Suppressor macrophage (primary cell): ENCODE measurements at regions not wholly inside any gene's neighbourhood (a gene's known extent, or its start where the extent isn't known, plus 50 kb on each side); places are given as distances from the start of the nearest gene placed in this dataset.
"Not testable (repeated sequence)": the region's sequence is repeated elsewhere in the genome, so short reads cannot be mapped to it uniquely, and the experiment has no call there.

Experiments
- DNase-seq, 4 experiments: peaks; one replicate each; pipeline ENCODE4 v3.0.0-alpha.2; 2020 to 2022

GRCh38 chr4:102397056-102397455 is 51.8 kb upstream of the SLC39A8 start:
- peak; percentile 60 to 82 (median 74) for DNase-seq

- peak; percentile 39 to 83 (median 63) for DNase-seq
These were observed 53.7 kb upstream of the SLC39A8 start for GRCh38 chr4:102399021-102399420.

DNA sequence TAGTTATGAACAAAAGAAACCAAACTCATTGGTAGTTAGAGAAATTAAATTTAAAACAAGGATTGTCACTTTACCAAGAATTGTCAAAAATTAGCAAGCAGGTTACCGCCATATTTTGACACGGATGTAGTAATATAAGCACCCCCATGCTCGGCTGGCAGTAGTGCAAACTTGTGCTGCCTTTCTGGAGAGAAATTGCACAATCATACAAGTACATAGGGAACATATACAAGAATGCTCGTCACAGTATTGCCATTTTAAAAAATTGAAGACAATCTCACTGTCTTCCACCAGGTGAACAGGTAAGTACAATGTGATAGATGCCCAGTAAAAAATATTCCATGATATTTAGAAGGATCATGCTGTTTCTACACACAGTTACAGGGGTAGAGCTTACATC is 55.6 kb upstream of the SLC39A8 start:
- DNase-seq, result peak in 1 of 4 experiments; percentile 43

- DNase-seq, result no peak
These were observed 56.9 kb upstream of the SLC39A8 start for GRCh38 chr4:102402223-102402622.

- peak; percentile 57 to 90 (median 76) for DNase-seq
These were observed 57.8 kb upstream of the SLC39A8 start for GRCh38 chr4:102403116-102403515.

DNA sequence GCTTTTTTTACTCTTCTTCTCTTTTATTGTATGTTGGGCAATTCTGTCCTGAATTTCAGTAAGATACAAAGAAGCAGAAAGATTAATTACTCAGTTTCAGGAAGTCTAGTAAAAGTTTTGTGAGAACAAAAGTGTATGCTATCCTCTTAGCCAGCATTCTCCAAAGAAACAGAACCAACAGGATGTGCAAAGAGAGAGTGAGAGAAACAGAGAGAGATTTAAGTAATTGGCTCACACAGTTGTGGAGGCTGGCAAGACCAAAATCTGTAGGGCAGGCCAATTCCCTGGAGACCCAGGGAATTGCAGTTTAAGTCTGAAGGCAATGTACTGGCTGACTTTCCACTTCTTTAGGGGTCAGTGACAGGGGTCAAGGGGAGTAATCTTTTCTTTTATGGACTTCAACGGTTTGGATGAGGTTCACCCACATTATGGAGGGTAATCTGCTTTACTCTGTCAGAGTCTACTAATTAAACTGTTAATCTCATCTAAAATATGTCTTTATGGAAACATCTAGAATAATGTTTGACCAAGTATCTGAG is 59.2 kb upstream of the SLC39A8 start:
- DNase-seq, result peak in 3 of 4 experiments; percentile 29 to 75 (median 75)

GRCh38 chr4:102405821-102406401 is 60.6 kb upstream of the SLC39A8 start:
- DNase-seq, result no peak

DNA sequence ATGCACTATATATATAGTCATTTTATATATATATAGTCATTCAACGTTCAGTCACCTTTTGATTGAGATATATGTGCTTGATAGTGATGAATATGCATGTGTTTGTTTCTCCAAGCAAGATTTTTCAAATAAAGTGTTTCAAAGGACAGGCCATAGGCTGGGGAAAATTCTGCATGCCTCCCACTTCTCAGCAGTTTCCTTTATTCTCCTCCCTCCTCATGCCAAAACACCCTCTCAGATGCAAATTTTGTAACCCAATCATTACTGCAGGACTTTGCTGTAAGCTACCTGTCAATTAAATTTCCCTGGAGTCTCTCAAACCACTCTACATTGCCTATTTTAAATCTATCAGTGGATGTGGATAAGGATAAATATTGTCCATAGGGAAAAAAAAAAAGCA is 65.6 kb upstream of the SLC39A8 start:
- not testable (repeated sequence) for DNase-seq

DNA sequence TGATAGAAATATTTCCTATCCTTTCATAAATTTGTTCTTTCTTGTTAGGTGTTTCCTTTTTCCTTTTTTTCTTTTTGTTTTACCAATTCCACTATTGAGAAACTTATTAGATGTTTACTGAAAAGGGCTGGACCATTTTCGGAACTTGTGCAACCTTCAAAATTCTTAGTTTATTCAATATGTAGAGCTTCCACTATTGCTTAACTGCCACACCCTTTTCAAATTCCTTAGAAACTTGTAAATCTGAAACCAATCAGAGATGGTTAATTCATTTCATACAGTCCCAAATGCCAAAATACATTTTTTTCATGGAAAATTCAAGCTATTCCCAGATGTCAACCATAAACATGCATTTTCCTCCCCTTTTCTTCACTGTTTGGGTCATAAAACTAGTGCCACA is 66.1 kb upstream of the SLC39A8 start:
- no peak for DNase-seq

- no peak for DNase-seq
These were observed 71.5 kb upstream of the SLC39A8 start for GRCh38 chr4:102416765-102417164.

DNA sequence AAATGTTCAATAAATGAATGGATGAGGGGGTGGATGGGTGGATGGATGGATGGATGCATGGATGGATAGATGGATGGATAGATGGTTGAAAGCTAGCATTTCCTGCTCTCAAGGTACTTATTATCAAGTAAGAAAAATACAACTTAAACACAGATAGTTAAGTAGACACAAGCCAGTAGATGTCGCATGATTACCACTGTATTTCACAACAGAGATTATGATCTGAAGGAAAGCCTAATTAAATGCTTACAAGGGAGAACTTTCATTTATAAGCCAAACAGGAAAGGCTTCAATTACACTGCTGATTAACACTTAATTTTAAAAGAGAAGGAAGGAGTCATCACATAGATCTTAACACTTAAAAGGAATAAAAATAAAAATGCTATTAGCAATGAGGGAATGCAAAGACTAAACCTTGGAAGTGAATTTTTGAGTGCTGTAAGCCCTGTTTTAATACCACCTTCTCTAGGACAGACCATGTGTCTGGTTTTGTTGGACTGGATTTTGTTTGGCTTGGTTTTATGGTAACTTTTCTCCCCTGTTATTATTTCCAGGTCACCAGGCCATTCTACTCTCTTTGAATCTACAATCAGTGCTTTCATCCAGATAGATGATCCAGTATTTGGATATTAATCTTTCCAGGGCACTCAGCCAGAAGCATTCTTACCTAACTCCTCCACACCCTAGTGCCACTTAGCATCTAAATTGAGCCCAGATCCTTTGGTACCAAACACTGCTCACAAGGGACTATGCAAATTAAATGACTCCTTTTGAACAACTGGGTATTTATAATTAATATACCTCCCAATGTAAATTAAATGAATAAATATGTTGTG is 75.5 kb upstream of the SLC39A8 start:
- DNase-seq, result peak in 1 of 4 experiments; percentile 26

DNA sequence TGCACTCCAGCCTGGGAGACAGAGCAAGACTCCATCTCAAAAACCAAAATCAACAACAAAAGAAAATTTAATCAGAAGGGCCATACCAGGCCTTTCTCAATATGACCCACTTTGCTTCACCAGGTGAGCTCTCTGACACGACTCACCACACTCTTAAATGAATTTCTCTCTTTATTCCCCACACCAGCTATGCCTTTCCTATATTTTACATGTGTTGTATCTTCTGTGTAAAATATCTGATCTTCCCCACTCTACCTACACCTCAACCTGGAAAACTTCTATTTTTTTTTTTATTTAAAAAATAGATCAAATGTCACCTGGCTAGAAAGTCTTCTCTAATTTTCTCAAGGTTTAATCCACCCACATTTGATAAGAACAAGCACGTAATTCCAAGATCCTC is 77.6 kb upstream of the SLC39A8 start:
- DNase-seq, result no peak

DNA sequence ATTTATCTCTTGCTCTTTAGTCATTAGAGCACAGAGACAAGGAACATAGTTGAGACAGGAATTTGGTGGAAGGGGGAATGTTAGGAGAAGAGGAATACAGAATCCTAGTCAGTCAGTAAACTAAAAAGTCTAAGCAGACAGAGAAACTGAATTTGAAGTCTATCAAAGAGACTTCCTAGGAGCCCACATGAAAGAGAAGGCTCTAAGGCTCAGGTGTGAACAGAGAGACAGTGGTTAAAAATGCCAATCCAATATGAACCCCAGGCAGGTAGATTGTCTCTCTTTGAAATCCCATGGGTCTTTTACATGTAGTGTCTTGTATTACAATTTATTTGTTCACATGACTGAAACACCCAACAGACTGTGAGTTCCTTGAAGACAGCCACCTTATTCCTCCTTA is 77.8 kb upstream of the NFKB1 start:
- no peak for DNase-seq

GRCh38 chr4:102427371-102427998 is 73.7 kb upstream of the NFKB1 start:
- no peak for DNase-seq

DNA sequence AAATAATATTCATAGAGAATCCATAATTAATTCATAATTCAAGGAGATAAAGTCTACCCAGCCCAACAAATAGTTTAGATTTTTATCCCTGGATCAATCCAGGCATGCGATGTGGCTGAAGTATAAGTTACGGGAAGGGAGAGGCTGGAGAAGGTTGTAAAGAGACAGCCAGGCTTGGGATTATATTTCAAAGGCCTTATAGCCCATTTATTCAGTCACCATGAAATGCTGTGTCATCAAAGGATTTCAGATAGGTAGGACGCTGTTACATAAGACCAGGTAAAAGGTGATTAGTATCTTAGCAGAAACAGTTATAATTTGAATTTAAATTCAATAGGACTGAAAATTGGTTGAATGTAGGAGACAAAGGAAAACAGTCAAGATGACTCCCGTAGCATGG is 73.0 kb upstream of the NFKB1 start:
- no peak for DNase-seq

DNA sequence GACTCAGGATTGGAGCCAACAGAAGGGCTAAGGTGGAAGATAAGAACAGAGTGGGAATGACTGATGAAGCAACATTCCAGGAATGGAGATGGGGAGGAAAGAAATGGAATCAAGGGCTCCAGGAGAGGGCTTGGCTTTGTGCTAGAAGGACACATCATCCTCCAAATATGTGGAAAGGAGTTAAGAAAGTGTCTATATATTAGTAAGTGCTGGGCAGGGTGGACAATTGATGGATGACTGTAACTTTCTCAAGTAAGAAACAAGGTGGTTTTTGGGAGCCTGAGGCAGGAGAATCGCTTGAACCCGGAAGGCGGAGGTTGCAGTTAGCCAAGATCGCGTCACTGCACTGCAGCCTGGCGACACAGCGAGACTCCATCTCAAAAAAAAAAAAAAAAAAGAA is 71.6 kb upstream of the NFKB1 start:
- DNase-seq, result no peak

DNA sequence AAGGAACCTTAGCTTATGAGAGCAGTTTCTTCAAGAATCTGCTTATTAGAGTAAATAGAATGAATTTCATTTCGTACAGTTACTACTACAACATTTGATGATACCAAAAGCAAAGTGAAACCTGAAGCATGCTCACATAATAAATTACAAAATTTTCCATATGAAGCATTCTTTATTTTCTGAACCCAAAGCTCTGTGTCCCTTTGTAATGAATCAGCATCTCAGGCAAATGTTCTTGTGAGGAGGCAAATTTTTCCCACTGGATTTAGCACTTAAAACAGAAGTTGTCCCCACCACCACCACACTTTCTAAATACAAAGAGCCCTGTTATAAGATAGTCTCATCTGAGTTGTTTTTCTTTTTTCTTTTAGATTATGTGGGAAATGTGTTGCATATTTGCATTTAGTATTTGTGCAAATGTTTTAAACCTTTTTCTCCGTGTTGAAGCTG is 70.7 kb upstream of the NFKB1 start:
- DNase-seq, result peak in 2 of 4 experiments; percentile 25 to 42

GRCh38 chr4:102431608-102431961 is 69.6 kb upstream of the NFKB1 start:
- no peak for DNase-seq

DNA sequence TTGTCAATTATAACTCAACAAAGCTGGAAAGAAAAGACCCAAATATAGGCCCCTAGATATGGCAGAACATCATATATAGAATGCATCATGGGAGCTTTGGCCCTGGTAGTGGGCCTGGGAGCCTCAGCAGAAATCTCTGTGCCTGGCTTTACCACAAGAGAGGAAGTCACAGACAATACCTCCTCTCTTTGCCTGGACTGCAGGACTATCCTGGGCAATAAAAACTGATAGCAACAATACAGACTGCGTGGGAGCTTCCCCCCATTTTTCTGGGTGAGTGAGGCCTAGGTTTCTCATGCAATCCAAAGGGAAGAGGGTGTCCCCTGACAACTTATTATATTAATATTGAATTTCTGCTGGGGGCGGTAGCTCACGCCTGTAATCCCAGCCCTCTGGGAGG is 64.0 kb upstream of the NFKB1 start:
- DNase-seq, result peak in 2 of 4 experiments; percentile 12 to 13

DNA sequence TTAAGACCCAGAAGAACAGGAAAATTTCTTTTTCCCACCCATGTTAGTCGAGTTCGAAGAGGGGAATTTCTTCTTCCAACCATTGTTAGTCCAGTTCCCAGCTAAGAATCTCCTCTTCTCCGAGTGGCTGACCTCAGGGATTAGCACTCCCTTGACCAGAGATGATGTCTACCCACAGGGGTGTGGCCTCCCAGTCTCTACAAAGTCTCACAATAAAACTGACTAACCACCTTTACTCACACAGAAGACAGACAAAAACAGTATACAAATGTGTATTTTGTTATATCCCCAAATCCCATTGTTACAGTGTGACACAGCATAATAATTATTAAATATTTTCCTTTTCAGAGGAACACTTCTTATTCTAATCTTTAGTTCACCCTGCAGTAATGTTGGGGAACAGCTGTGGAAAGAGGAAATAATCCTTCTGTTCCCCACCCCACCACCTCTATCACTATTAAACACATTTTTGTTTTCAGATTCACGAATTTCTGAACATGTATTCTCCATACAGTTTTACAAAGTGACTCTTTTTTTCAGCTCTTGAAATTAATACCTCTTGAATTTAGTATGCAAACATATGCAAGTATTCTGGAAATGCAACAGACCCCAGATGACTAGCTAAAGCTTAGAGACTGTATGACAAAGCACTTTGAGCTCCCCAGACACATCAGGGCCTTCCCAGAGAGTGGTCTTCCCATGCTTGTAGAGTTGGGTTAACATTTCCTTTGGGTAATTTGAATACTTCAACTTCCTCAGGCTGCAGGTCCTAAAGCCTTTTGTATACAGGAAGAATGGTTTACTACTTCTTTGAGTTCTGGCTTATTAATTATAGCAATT is 62.5 kb upstream of the NFKB1 start:
- peak in 1 of 4 experiments; percentile 16 for DNase-seq

DNA sequence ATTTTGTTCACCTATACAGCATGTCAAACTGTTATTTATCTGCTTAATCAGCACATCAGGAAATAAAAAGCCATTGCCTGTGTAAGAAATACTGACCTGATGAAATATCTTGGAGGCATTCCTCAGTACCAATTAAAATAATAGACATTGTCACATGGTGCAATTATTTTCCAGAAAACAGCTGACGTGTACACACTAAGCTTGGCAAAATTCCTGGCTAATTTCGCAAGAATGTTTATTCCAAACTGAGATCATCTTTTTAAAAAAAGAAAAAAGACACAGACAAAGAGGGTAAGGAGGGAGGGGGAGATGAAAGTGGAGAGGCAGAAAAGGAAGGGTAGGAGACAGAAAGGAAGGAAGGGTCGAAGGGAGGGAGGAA is 61.9 kb upstream of the NFKB1 start:
- peak; percentile 43 to 69 (median 62) for DNase-seq

- no peak for DNase-seq
These were observed 61.3 kb upstream of the NFKB1 start for GRCh38 chr4:102439812-102440211.

- DNase-seq, result no peak
These were observed 60.7 kb upstream of the NFKB1 start for GRCh38 chr4:102440498-102440897.
